Left renal cortex interstitium (tissue), 4 donors: ENCODE measurements at regions not wholly inside any gene's neighbourhood (a gene's known extent, or its start where the extent isn't known, plus 50 kb on each side); places are given as distances from the start of the nearest gene placed in this dataset.

Experiments used
- DNase-seq, 4 donors: peaks; one replicate each; pipeline ENCODE4 v3.0.0-alpha.2; 2013; ENCODE audit warnings: low read depth in 4 of 4, low spot score in 2 of 4, missing footprints in 1 of 4

- no peak for DNase-seq
Measured at GRCh38 chr11:45089251-45089650, 57.2 kb upstream of the PRDM11 start.

DNA sequence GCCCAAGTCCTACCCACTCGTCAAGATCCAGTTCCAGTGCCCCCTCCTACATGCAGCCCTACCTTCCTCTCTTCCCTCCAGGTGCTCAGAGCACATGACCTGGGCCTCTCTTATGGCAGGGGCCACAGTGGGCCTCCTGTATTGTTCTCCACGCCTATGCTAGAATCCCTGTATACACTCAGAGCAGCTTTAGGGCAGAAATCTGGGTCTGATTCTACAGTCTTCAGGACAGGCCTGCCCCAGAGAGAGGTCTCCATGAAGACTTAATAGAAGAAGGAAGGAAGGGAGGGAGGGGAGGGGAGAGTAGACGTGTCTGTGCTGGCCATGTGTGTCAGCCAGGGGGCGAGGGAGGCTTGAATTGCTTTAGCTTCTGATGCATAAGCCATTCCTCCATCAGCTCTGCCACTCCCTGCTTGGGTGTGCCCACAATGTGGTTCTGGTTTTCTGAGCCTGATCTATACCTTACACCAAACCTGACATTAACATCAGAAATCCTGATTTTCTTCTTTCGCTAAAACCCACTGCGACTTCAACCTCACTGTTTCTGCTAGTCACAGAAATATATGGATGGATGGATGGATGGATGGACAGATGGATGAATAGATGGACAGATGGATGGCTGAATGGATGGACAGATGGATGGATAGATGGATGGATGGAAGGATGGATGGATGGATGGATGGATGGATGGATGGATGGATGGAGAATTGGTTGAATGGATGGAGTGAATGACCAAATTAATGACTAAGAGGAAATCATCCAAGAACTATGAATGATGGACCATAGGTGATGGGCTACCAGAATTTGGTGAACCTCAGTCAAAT, 56.6 kb upstream of the PRDM11 start:
- DNase-seq, result no peak

GRCh38 chr11:45090607-45091006, 55.8 kb upstream of the PRDM11 start:
- no peak for DNase-seq

DNA sequence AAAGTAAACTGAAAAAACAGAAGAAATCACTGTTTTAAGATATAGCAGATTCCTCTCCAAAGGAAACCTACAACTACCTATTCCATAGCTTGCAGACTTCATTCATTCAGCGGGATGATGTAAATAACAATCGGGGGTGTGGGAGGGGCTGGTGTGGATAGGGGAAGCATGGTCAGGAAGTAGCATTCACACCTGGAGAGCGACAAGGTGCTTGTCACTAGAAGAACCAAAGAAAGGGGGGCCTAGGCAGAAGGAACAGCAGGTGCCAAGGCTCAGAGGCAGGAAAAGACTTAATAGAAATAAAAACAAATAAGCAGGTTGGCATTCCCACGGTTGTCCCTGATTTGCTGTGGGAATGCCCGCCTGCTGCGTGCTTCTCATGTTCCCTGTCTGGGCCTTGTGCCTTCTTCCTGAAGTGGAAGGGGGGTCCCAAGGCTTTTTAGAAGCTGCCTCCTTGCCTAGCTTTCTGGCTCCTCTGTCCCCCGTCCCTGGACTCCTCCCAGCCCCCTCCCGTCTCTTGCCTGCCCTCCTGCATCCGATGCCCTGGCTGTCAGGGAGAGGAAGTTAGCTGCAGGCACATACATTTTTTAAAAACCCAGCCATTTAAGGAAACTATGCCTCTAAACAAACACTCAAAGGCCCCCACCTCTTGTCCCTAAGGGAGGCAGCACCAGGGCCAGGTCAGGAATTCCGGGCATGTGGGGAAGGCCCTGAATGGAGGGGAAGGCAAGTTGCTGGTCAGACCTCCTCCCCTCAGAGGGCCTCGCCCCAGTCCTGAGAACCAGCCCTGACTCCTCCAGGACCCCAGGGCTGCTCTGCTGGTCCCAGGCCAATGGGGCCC, 54.7 kb upstream of the PRDM11 start:
- DNase-seq, result no peak

GRCh38 chr11:45092404-45092785, 54.0 kb upstream of the PRDM11 start:
- no peak for DNase-seq

GRCh38 chr11:45092901-45093760, 53.3 kb upstream of the PRDM11 start:
- DNase-seq, result no peak

- no peak for DNase-seq
Measured at GRCh38 chr11:45093761-45094455, 52.5 kb upstream of the PRDM11 start.

- DNase-seq, result no peak
Measured at GRCh38 chr11:45094958-45095690, 51.3 kb upstream of the PRDM11 start.

- DNase-seq, result no peak
Measured at GRCh38 chr11:45095691-45096010, 50.8 kb upstream of the PRDM11 start.

DNA sequence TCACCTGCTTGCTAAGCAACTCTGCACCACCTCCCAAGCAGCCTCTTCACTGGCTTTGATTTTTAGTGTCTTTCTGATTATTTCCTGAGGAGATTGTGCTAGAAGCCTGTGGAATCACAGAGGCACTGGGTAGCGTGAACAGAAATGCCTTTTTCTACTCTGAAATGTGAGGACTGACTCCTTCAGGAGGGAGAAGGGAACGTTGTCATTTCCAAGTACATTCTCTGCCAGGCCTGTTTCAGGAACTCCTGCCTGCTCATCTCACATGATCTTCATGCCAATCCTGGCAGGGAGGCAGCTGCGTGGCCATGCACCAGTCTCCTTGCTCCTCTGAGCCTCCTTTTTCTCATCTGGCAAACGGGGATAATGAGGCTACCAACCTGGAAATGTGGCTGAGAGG, 49.8 kb upstream of the PRDM11 start:
- no peak for DNase-seq
